A673 (cell line): ENCODE measurements at regions not wholly inside any gene's neighbourhood (a gene's known extent, or its start where the extent isn't known, plus 50 kb on each side); places are given as distances from the start of the nearest gene placed in this dataset.

ENCODE experiments used
- CTCF ChIP-seq: fragments of 300-800, 200-600 bp; sonication (generic); conservative IDR thresholded peaks from 2 replicates; pipeline ENCODE4 v1.5.1; 2017; ENCODE audit warnings: low read depth, mild to moderate bottlenecking, antibody characterized with exemption, low read length, moderate library complexity, mixed read lengths
- EZH2 ChIP-seq: fragments of 200-600 bp; sonication (generic); IDR thresholded peaks from 2 replicates; pipeline ENCODE4 v1.6.1; 2017; ENCODE audit warnings: borderline replicate concordance, low read depth, mild to moderate bottlenecking, mixed read lengths, antibody characterized with exemption, low read length; ENCODE audit not compliant: poor library complexity, severe bottlenecking

GRCh38 chr4:146095860-146096259 is 79.7 kb upstream of the LSM6 start:
- no peak for TF ChIP-seq CTCF
- no peak for TF ChIP-seq EZH2
